ENCODE measurements at regions not wholly inside any gene's neighbourhood (a gene's known extent, or its start where the extent isn't known, plus 50 kb on each side); places are given as distances from the start of the nearest gene placed in this dataset.
"Not testable (repeated sequence)": the region's sequence is repeated elsewhere in the genome, so short reads cannot be mapped to it uniquely, and the experiment has no call there.

- no peaks in the 10 kb centered on the region for H3K27me3 ChIP-seq (ENCODE audit: control insufficient read depth, insufficient read depth, low read length)
- no peaks in the 10 kb centered on the region for H3K9me3 ChIP-seq (replicated peaks; ENCODE audit: low read length)
- H3K4me3 ChIP-seq (ENCODE audit: low read length), result no peak overlapping the region
- H3K9ac ChIP-seq (ENCODE audit: low read depth, low read length), result no peak overlapping the region
- H3K4me1 ChIP-seq (ENCODE audit: control insufficient read depth, insufficient read depth, low read length), result no peaks in the 10 kb centered on the region
- H3K4me2 ChIP-seq (ENCODE audit: low read length), result no peak overlapping the region
- no peaks in the 10 kb centered on the region for H3K36me3 ChIP-seq (ENCODE audit: insufficient read depth, low read length)
These were observed 291.4 kb upstream of the ATP11B start for GRCh38 chr3:182501856-182502255.

- Histone ChIP-seq H3K4me2 (ENCODE audit: low read length) (no peak overlapping the region), H3K27me3 (ENCODE audit: control insufficient read depth, insufficient read depth, low read length) (no peaks in the 10 kb centered on the region), H3K9ac (ENCODE audit: low read depth, low read length) (no peak overlapping the region), H3K36me3 (ENCODE audit: insufficient read depth, low read length) (no peaks in the 10 kb centered on the region), H3K4me1 (ENCODE audit: control insufficient read depth, insufficient read depth, low read length) (no peaks in the 10 kb centered on the region), H3K4me3 (ENCODE audit: low read length) (no peak overlapping the region), H3K9me3 (replicated peaks; ENCODE audit: low read length) (no peaks in the 10 kb centered on the region)
These were observed 289.9 kb upstream of the ATP11B start for GRCh38 chr3:182503401-182503800.

- H3K4me3 ChIP-seq (ENCODE audit: low read length), result no peak overlapping the region
- no peak overlapping the region for H3K9ac ChIP-seq (ENCODE audit: low read depth, low read length)
- H3K4me1 ChIP-seq (ENCODE audit: control insufficient read depth, insufficient read depth, low read length), result no peaks in the 10 kb centered on the region
- H3K4me2 ChIP-seq (ENCODE audit: low read length), result no peak overlapping the region
- no peaks in the 10 kb centered on the region for H3K36me3 ChIP-seq (ENCODE audit: insufficient read depth, low read length)
- H3K9me3 ChIP-seq (replicated peaks; ENCODE audit: low read length), result no peaks in the 10 kb centered on the region
- no peaks in the 10 kb centered on the region for H3K27me3 ChIP-seq (ENCODE audit: control insufficient read depth, insufficient read depth, low read length)
These were observed 284.2 kb upstream of the ATP11B start for GRCh38 chr3:182508919-182509711.

GRCh38 chr3:182509844-182510460 lies 283.4 kb upstream of the ATP11B start:
- H3K9me3 ChIP-seq (replicated peaks; ENCODE audit: low read length), result no peaks in the 10 kb centered on the region
- H3K27me3 ChIP-seq (ENCODE audit: control insufficient read depth, insufficient read depth, low read length), result no peaks in the 10 kb centered on the region
- H3K36me3 ChIP-seq (ENCODE audit: insufficient read depth, low read length), result no peaks in the 10 kb centered on the region
- no peak overlapping the region for H3K9ac ChIP-seq (ENCODE audit: low read depth, low read length)
- no peak overlapping the region for H3K4me3 ChIP-seq (ENCODE audit: low read length)
- H3K4me2 ChIP-seq (ENCODE audit: low read length), result no peak overlapping the region
- H3K4me1 ChIP-seq (ENCODE audit: control insufficient read depth, insufficient read depth, low read length), result no peaks in the 10 kb centered on the region

GRCh38 chr3:182514236-182514964 lies 278.9 kb upstream of the ATP11B start:
- Histone ChIP-seq H3K9ac (ENCODE audit: low read depth, low read length) (no peak overlapping the region), H3K4me3 (ENCODE audit: low read length) (no peak overlapping the region), H3K4me1 (ENCODE audit: control insufficient read depth, insufficient read depth, low read length) (no peaks in the 10 kb centered on the region), H3K36me3 (ENCODE audit: insufficient read depth, low read length) (no peaks in the 10 kb centered on the region), H3K9me3 (replicated peaks; ENCODE audit: low read length) (no peaks in the 10 kb centered on the region), H3K4me2 (ENCODE audit: low read length) (no peak overlapping the region), H3K27me3 (ENCODE audit: control insufficient read depth, insufficient read depth, low read length) (no peaks in the 10 kb centered on the region)

GRCh38 chr3:182516597-182517336 lies 276.5 kb upstream of the ATP11B start:
- Histone ChIP-seq H3K9ac (ENCODE audit: low read depth, low read length) (no peak overlapping the region), H3K4me2 (ENCODE audit: low read length) (no peak overlapping the region), H3K9me3 (replicated peaks; ENCODE audit: low read length) (no peaks in the 10 kb centered on the region), H3K27me3 (ENCODE audit: control insufficient read depth, insufficient read depth, low read length) (no peaks in the 10 kb centered on the region), H3K4me3 (ENCODE audit: low read length) (no peak overlapping the region), H3K36me3 (ENCODE audit: insufficient read depth, low read length) (no peaks in the 10 kb centered on the region), H3K4me1 (ENCODE audit: control insufficient read depth, insufficient read depth, low read length) (no peaks in the 10 kb centered on the region)

- Histone ChIP-seq H3K4me3 (ENCODE audit: low read length) (no peak overlapping the region), H3K36me3 (ENCODE audit: insufficient read depth, low read length) (no peaks in the 10 kb centered on the region), H3K9me3 (replicated peaks; ENCODE audit: low read length) (no peaks in the 10 kb centered on the region), H3K9ac (ENCODE audit: low read depth, low read length) (no peak overlapping the region), H3K4me1 (ENCODE audit: control insufficient read depth, insufficient read depth, low read length) (no peaks in the 10 kb centered on the region), H3K27me3 (ENCODE audit: control insufficient read depth, insufficient read depth, low read length) (no peaks in the 10 kb centered on the region), H3K4me2 (ENCODE audit: low read length) (no peak overlapping the region)
These were observed 273.7 kb upstream of the ATP11B start for GRCh38 chr3:182519569-182519968.

GRCh38 chr3:182521339-182521738 lies 272.0 kb upstream of the ATP11B start:
- Histone ChIP-seq H3K9me3 (replicated peaks; ENCODE audit: low read length) (no peaks in the 10 kb centered on the region), H3K9ac (ENCODE audit: low read depth, low read length) (no peak overlapping the region), H3K27me3 (ENCODE audit: control insufficient read depth, insufficient read depth, low read length) (no peaks in the 10 kb centered on the region), H3K36me3 (ENCODE audit: insufficient read depth, low read length) (no peaks in the 10 kb centered on the region), H3K4me1 (ENCODE audit: control insufficient read depth, insufficient read depth, low read length) (no peaks in the 10 kb centered on the region), H3K4me2 (ENCODE audit: low read length) (no peak overlapping the region), H3K4me3 (ENCODE audit: low read length) (no peak overlapping the region)

- not testable (repeated sequence) for H3K27me3 ChIP-seq (ENCODE audit: control insufficient read depth, insufficient read depth, low read length); H3K36me3 ChIP-seq (ENCODE audit: insufficient read depth, low read length); H3K4me2 ChIP-seq (ENCODE audit: low read length); H3K9ac ChIP-seq (ENCODE audit: low read depth, low read length); H3K9me3 ChIP-seq (replicated peaks; ENCODE audit: low read length); H3K4me3 ChIP-seq (ENCODE audit: low read length); H3K4me1 ChIP-seq (ENCODE audit: control insufficient read depth, insufficient read depth, low read length)
These were observed 269.9 kb upstream of the ATP11B start for GRCh38 chr3:182523424-182523823.

GRCh38 chr3:182523836-182524235 lies 269.5 kb upstream of the ATP11B start:
- Histone ChIP-seq H3K27me3 (ENCODE audit: control insufficient read depth, insufficient read depth, low read length) (peaks cover 2% of the 10 kb centered on the region), H3K9me3 (replicated peaks; ENCODE audit: low read length) (no peaks in the 10 kb centered on the region), H3K4me3 (ENCODE audit: low read length) (no peak overlapping the region), H3K4me1 (ENCODE audit: control insufficient read depth, insufficient read depth, low read length) (no peaks in the 10 kb centered on the region), H3K9ac (ENCODE audit: low read depth, low read length) (no peak overlapping the region), H3K36me3 (ENCODE audit: insufficient read depth, low read length) (no peaks in the 10 kb centered on the region), H3K4me2 (ENCODE audit: low read length) (no peak overlapping the region)

- Histone ChIP-seq H3K9ac (ENCODE audit: low read depth, low read length) (no peak overlapping the region), H3K4me3 (ENCODE audit: low read length) (no peak overlapping the region), H3K27me3 (ENCODE audit: control insufficient read depth, insufficient read depth, low read length) (peaks cover 2% of the 10 kb centered on the region), H3K36me3 (ENCODE audit: insufficient read depth, low read length) (no peaks in the 10 kb centered on the region), H3K4me1 (ENCODE audit: control insufficient read depth, insufficient read depth, low read length) (no peaks in the 10 kb centered on the region), H3K9me3 (replicated peaks; ENCODE audit: low read length) (no peaks in the 10 kb centered on the region), H3K4me2 (ENCODE audit: low read length) (no peak overlapping the region)
These were observed 268.4 kb upstream of the ATP11B start for GRCh38 chr3:182524711-182525401.
